Calu3 (cell line): ENCODE measurements at regions not wholly inside any gene's neighbourhood (a gene's known extent, or its start where the extent isn't known, plus 50 kb on each side); places are given as distances from the start of the nearest gene placed in this dataset.

Source experiments
- BruUV-seq: library from RNA; stranded (reverse); fragments of 400-500 nt; replicated peaks from 2 replicates; lab custom pipeline; 2021; lab: Mats Ljungman, UMichigan
- CTCF ChIA-PET: fragments of 300-600 bp; sonication (Branson Sonifier 250); formaldehyde crosslinking; loops from one replicate; lab custom pipeline; 2022; ENCODE audit warnings: antibody characterized with exemption; lab: Charles Lee
- DNase-seq: peaks from one replicate; pipeline ENCODE4 v3.0.0; 2022
- H3K27ac Mint-ChIP-seq: one replicate; pipeline ENCODE4 v1.8.0; 2022; ENCODE audit warnings: mixed read lengths; ENCODE audit not compliant: unreplicated experiment
- H3K27me3 Mint-ChIP-seq: one replicate; pipeline ENCODE4 v1.8.0; 2022; ENCODE audit warnings: mixed read lengths; ENCODE audit not compliant: unreplicated experiment
- H3K36me3 Mint-ChIP-seq: one replicate; pipeline ENCODE4 v1.8.0; 2022; ENCODE audit warnings: mild to moderate bottlenecking, moderate library complexity, mixed read lengths; ENCODE audit not compliant: insufficient read depth, unreplicated experiment
- H3K4me1 Mint-ChIP-seq: one replicate; pipeline ENCODE4 v1.8.0; 2022; ENCODE audit warnings: mild to moderate bottlenecking, low read depth, mixed read lengths; ENCODE audit not compliant: unreplicated experiment
- H3K4me3 Mint-ChIP-seq: one replicate; pipeline ENCODE4 v1.8.0; 2022; ENCODE audit warnings: mild to moderate bottlenecking, low read depth, moderate library complexity, mixed read lengths; ENCODE audit not compliant: unreplicated experiment
- H3K9me3 Mint-ChIP-seq: one replicate; pipeline ENCODE4 v1.8.0; 2022; ENCODE audit warnings: low read depth, mixed read lengths; ENCODE audit not compliant: unreplicated experiment
- CTCF ChIP-seq: fragments of 200-600 bp; IDR thresholded peaks from one replicate; pipeline ENCODE4 v1.8.0; 2022; ENCODE audit warnings: antibody characterized with exemption; ENCODE audit not compliant: unreplicated experiment
- intact Hi-C: fragments of 100-400 bp; cut with micrococcal nuclease; formaldehyde crosslinking; loops from one replicate; pipeline ENCODE4 v1.10.0; 2022; ENCODE audit not compliant: unreplicated experiment

DNA sequence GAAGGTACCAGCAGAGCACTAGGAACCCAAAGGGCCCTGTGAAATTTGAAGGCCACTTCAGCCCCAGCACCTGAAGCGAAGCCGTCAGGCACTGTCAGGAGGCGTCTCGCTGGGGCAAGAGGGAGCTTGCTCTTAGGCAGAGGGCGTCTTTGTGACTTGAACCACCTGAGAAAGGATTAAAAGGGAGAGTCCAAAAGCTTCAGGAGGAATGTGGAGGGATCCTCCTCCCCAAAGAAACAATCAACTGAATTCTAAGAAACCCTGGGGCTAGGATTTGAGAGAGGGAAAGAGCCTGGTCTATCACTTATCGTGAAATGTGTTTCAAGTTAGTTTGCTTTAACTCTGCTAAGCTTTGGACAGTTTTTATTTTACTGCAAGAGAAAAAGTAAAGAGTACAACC, 324.9 kb upstream of the SOX11 start:
- CTCF ChIA-PET, result interaction anchor here (0.7 kb wide), 1 partner anchor 1418 kb away, joined by 3 read pairs; no protein-coding TSS in a partner anchor
- H3K27ac Mint-ChIP-seq, result no peak overlapping the region
- no TSS peak for BruUV-seq

DNA sequence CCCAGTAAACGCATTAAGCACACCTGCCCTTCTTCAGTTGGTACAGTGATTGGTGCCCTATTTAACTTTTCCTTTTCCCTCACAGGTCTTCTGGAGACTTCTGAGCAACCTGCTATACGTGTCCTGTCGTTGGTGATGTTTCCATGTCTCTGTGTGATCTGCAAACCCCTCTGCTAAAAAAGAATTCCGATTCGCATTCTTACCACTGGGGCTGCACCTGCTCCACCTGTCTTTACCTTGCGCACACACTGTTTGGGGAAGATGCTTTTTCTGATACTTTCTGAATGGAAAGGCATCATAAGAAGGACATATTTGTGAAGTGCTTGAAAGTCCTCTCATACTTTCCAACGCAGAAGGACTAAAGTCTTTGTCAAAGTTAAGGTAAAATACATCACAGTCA, 323.9 kb upstream of the SOX11 start:
- CTCF ChIA-PET, result no interaction called here
- TF ChIP-seq CTCF, result no peak
- intact Hi-C loops, result no loop called here
- no peak for DNase-seq
- Mint-ChIP-seq H3K9me3 (peaks cover 13% of the 10 kb centered on the region), H3K27ac (no peak overlapping the region), H3K4me3 (no peak overlapping the region), H3K36me3 (no peaks in the 10 kb centered on the region), H3K4me1 (no peaks in the 10 kb centered on the region), H3K27me3 (no peaks in the 10 kb centered on the region)
- BruUV-seq, result no TSS peak

More for the DNA sequence above, 324.9 kb upstream of the SOX11 start:
- no peak for DNase-seq
- Mint-ChIP-seq H3K27me3 (no peaks in the 10 kb centered on the region), H3K4me1 (no peaks in the 10 kb centered on the region), H3K4me3 (no peak overlapping the region), H3K9me3 (peaks cover 9% of the 10 kb centered on the region), H3K36me3 (no peaks in the 10 kb centered on the region)
- intact Hi-C loops, result no loop called here
- TF ChIP-seq CTCF, result no peak

DNA sequence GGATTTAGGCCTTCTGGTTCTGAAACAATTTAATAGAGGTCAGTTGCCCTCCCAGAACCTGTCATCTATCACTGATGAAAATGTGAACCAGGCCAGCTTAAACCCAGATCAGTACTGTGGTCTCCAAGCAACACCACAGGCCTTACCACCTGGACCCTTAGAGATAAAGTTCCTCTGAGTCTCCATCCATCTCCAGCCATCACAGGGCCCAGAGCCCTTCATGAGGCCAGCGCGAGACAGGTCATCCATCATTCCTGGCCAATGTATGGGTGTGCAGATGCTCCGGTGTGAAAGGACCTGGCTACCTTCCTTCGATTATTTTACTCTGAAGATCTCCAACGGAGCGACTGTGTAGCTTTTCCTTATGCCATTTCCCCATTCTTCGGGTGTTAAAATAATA, 322.7 kb upstream of the SOX11 start:
- no peak for DNase-seq
- Mint-ChIP-seq H3K4me3 (no peak overlapping the region), H3K27me3 (no peaks in the 10 kb centered on the region), H3K36me3 (no peaks in the 10 kb centered on the region), H3K4me1 (no peaks in the 10 kb centered on the region), H3K9me3 (peaks cover 13% of the 10 kb centered on the region), H3K27ac (no peak overlapping the region)
- no TSS peak for BruUV-seq
- CTCF ChIA-PET, result no interaction called here
- intact Hi-C loops, result no loop called here
- TF ChIP-seq CTCF, result no peak

- Mint-ChIP-seq H3K9me3 (peaks cover 17% of the 10 kb centered on the region), H3K4me1 (no peaks in the 10 kb centered on the region), H3K27ac (no peak overlapping the region), H3K36me3 (no peaks in the 10 kb centered on the region), H3K27me3 (no peaks in the 10 kb centered on the region), H3K4me3 (no peak overlapping the region)
- intact Hi-C loops, result no loop called here
- CTCF ChIA-PET, result no interaction called here
- no peak for DNase-seq
- BruUV-seq, result no TSS peak
- no peak for TF ChIP-seq CTCF
Measured at GRCh38 chr2:5370158-5370557, 322.0 kb upstream of the SOX11 start.
